HepG2 (cell line): ENCODE measurements at regions not wholly inside any gene's neighbourhood (a gene's known extent, or its start where the extent isn't known, plus 50 kb on each side); places are given as distances from the start of the nearest gene placed in this dataset.

Experiments used
- AHR ChIP-seq: IDR thresholded peaks from 2 replicates; pipeline ENCODE4 v1.6.1; 2018; ENCODE audit warnings: missing genetic modification reagents, missing compliant biosample characterization
- BCL6 ChIP-seq: IDR thresholded peaks from 2 replicates; pipeline ENCODE4 v1.6.1; 2016; ENCODE audit warnings: missing genetic modification reagents, missing compliant biosample characterization
- DPF2 ChIP-seq: sonication (generic); formaldehyde crosslinking; IDR thresholded peaks from 2 replicates; pipeline ENCODE4 v1.4.0; 2020; ENCODE audit warnings: mild to moderate bottlenecking, low read depth, missing genetic modification reagents, borderline replicate concordance
- ERF ChIP-seq: IDR thresholded peaks from 2 replicates; pipeline ENCODE4 v1.6.1; 2018; ENCODE audit warnings: missing biosample characterization, missing genetic modification reagents
- FIP1L1 ChIP-seq: fragments of 200-400 bp; formaldehyde crosslinking; IDR thresholded peaks from 2 replicates; pipeline ENCODE4 v1.6.1; 2018; ENCODE audit warnings: low read depth, mild to moderate bottlenecking, low read length, moderate library complexity, borderline replicate concordance; ENCODE audit not compliant: insufficient read depth
- GZF1 ChIP-seq: sonication (generic); formaldehyde crosslinking; IDR thresholded peaks from 2 replicates; pipeline ENCODE4 v1.5.1; 2020; ENCODE audit warnings: mild to moderate bottlenecking, missing genetic modification reagents
- LRRFIP1 ChIP-seq: sonication (generic); formaldehyde crosslinking; conservative IDR thresholded peaks from 2 replicates; pipeline ENCODE4 v1.4.0; 2020; ENCODE audit warnings: missing genetic modification reagents
- MATR3 ChIP-seq: sonication (generic); formaldehyde crosslinking; IDR thresholded peaks from 2 replicates; pipeline ENCODE4 v1.4.0; 2020; ENCODE audit warnings: missing genetic modification reagents
- MLLT10 ChIP-seq: sonication (generic); formaldehyde crosslinking; IDR thresholded peaks from 2 replicates; pipeline ENCODE4 v1.4.0; 2020; ENCODE audit warnings: missing genetic modification reagents
- PAXIP1 ChIP-seq: sonication (generic); formaldehyde crosslinking; conservative IDR thresholded peaks from 2 replicates; pipeline ENCODE4 v1.4.0; 2020; ENCODE audit warnings: mild to moderate bottlenecking, missing genetic modification reagents, moderate library complexity
- RFXAP ChIP-seq: sonication (generic); formaldehyde crosslinking; IDR thresholded peaks from 2 replicates; pipeline ENCODE4 v1.4.0; 2020; ENCODE audit warnings: missing genetic modification reagents, borderline replicate concordance
- SOX6 ChIP-seq, 2 experiments: fragments of 450-650 bp in 1 of 2; sonication (generic) in 1 of 2; formaldehyde crosslinking in 1 of 2; IDR thresholded peaks; 2 replicates each; pipeline versions ENCODE4 v1.4.0 to v1.6.1; 2017 to 2020; ENCODE audit warnings: antibody characterized with exemption in 1 of 2, mild to moderate bottlenecking in 1 of 2, missing genetic modification reagents in 1 of 2
- STAG1 ChIP-seq: sonication (generic); formaldehyde crosslinking; IDR thresholded peaks from 2 replicates; pipeline ENCODE4 v1.4.0; 2020; ENCODE audit warnings: missing genetic modification reagents
- ZNF207 ChIP-seq: fragments of 450-650 bp; IDR thresholded peaks from 2 replicates; pipeline ENCODE4 v1.6.1; 2016; ENCODE audit warnings: antibody characterized with exemption, borderline replicate concordance
- ZNF263 ChIP-seq: sonication (generic); formaldehyde crosslinking; IDR thresholded peaks from 2 replicates; pipeline ENCODE4 v1.4.0; 2020; ENCODE audit warnings: missing genetic modification reagents
- ZNF451 ChIP-seq: sonication (generic); formaldehyde crosslinking; IDR thresholded peaks from 2 replicates; pipeline ENCODE4 v1.5.0; 2020; ENCODE audit warnings: mild to moderate bottlenecking, missing genetic modification reagents
- ZNF609 ChIP-seq: sonication (generic); formaldehyde crosslinking; IDR thresholded peaks from 2 replicates; pipeline ENCODE4 v1.4.0; 2020; ENCODE audit warnings: mild to moderate bottlenecking, missing genetic modification reagents, borderline replicate concordance
- ZNF777 ChIP-seq: sonication (generic); formaldehyde crosslinking; IDR thresholded peaks from 2 replicates; pipeline ENCODE4 v1.4.0; 2020; ENCODE audit warnings: missing genetic modification reagents

- TF ChIP-seq PAXIP1 (CRISPR knock-in tag) (peak; percentile 63; the same call in 1 of the 2 replicates), SOX6 (IDR thresholded peaks at IDR 0.05) (no peak), SOX6 (CRISPR knock-in tag; IDR thresholded peaks at IDR 0.05) (peak; percentile 46; the same call in 1 of the 2 replicates), DPF2 (0 out of 2 replicates have a peak, but pooled peaks have one; percentile 45), BCL6 (peak; percentile 62), MATR3 (CRISPR knock-in tag) (no peak), RFXAP (CRISPR knock-in tag) (no peak), ERF (no peak; the same call in 1 of the 2 replicates), STAG1 (CRISPR knock-in tag) (no peak), ZNF777 (0 out of 2 replicates have a peak, but pooled peaks have one; percentile 49), AHR (CRISPR knock-in tag) (no peak), ZNF207 (no peak), ZNF263 (CRISPR knock-in tag) (peak; percentile 86; the same call in 1 of the 2 replicates), ZNF451 (CRISPR knock-in tag) (no peak), ZNF609 (CRISPR knock-in tag) (peak; percentile 40; the same call in 1 of the 2 replicates), LRRFIP1 (no peak), FIP1L1 (no peak), MLLT10 (CRISPR knock-in tag) (no peak), GZF1 (CRISPR knock-in tag) (no peak)
Observed at GRCh38 chr21:43333298-43334062, 93.5 kb downstream of the SIK1 start (continued).
